NT2/D1 (cell line): ENCODE measurements at regions not wholly inside any gene's neighbourhood (a gene's known extent, or its start where the extent isn't known, plus 50 kb on each side); places are given as distances from the start of the nearest gene placed in this dataset.
"Not testable (repeated sequence)": the region's sequence is repeated elsewhere in the genome, so short reads cannot be mapped to it uniquely, and the experiment has no call there.

Source experiments
- DNase-seq: peaks from one replicate; pipeline ENCODE4 v3.0.0-alpha.2; 2011; ENCODE audit warnings: low read depth, low spot score
- H3K27me3 ChIP-seq: 2 replicates; pipeline ENCODE4 v1.6.0; 2011; ENCODE audit warnings: mild to moderate bottlenecking; ENCODE audit not compliant: insufficient read length, insufficient read depth
- H3K36me3 ChIP-seq: 2 replicates; pipeline ENCODE4 v1.6.1; 2011; ENCODE audit warnings: mild to moderate bottlenecking, low read length, mixed read lengths; ENCODE audit not compliant: insufficient read depth, insufficient read length
- H3K4me1 ChIP-seq: 2 replicates; pipeline ENCODE4 v1.5.1; 2011; ENCODE audit not compliant: insufficient read depth, insufficient read length
- H3K4me3 ChIP-seq: 2 replicates; pipeline ENCODE4 v1.5.1; 2011; ENCODE audit warnings: low read depth; ENCODE audit not compliant: insufficient read length
- H3K9ac ChIP-seq: 2 replicates; pipeline ENCODE4 v1.6.0; 2011; ENCODE audit warnings: low read depth; ENCODE audit not compliant: insufficient read length
- H3K9me3 ChIP-seq: 2 replicates; pipeline ENCODE4 v1.5.1; 2011; ENCODE audit warnings: mild to moderate bottlenecking, low read length; ENCODE audit not compliant: insufficient read depth
- SUZ12 ChIP-seq: IDR thresholded peaks from 2 replicates; pipeline ENCODE4 v1.6.1; 2011; ENCODE audit not compliant: insufficient read length, insufficient read depth; ENCODE audit errors: extremely low read depth
- YY1 ChIP-seq: IDR thresholded peaks from 2 replicates; pipeline ENCODE4 v1.6.1; 2011; ENCODE audit not compliant: insufficient read length, insufficient read depth
- ZNF274 ChIP-seq: IDR thresholded peaks from 2 replicates; pipeline ENCODE4 v1.6.1; 2011; ENCODE audit warnings: mild to moderate bottlenecking, low read depth, low read length

DNA sequence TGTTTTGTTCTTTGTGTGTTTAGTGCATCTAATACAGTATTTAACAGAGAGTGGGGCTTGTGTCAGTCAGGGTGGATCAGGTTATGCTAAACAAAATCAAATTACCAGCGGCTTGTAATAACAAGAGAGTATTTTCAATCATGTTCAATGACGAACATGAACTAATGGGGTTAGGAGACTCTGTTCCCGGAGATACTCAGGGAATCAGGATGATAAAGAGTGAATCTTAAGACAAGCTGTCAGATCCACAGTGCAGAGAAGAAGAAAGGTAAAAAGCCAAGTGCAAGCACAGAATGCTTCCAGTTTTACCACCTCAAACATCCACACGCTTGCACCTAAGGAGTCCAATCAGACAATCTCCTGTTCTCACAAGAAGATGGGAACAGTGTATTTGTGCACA, 1331.5 kb upstream of the TMEM132C start:
- no peak for TF ChIP-seq ZNF274
- no peak for TF ChIP-seq YY1
- no peak for TF ChIP-seq SUZ12
- Histone ChIP-seq H3K4me1 (no peaks in the 10 kb centered on the region), H3K27me3 (no peaks in the 10 kb centered on the region), H3K9me3 (no peaks in the 10 kb centered on the region), H3K4me3 (no peak overlapping the region), H3K9ac (no peak overlapping the region), H3K36me3 (no peaks in the 10 kb centered on the region)
- no peak for DNase-seq

DNA sequence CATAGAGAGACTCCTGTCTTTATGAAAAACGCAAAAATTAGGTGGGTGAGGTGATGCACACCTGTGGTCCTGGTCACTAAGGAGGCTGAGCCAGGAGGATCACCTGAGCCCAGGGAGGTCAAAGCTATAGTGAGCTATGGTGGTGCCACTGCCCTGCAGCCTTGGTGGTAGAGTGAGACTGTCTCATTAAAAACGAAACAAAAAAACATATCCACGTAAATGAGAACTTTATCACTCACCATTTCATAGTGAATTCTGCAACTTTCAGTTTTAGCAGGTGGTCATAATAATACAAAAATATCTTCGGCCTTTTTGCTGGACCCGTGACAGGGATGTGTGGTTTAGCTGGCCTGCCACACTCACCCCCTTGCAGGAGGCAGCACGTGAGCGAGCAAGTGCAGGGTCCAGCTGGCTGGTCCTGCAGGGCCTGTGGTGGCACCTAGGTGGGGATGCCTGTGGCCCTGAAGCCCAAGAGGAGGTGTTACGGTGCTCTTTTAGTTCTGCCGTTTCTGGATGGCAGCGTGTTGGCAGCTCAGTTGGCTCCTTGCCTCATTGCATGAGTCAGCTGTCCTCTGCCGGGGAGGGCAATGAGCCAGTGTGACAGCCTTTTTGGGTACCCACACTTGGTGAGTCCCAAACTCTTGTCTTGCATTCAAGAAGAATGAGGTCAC, 1330.7 kb upstream of the TMEM132C start:
- H3K27me3 ChIP-seq, result no peaks in the 10 kb centered on the region
- TF ChIP-seq YY1, result no peak
- no peak for TF ChIP-seq ZNF274
- no peak for TF ChIP-seq SUZ12
- no peak overlapping the region for H3K9ac ChIP-seq
- no peaks in the 10 kb centered on the region for H3K4me1 ChIP-seq
- DNase-seq, result no peak
- 0 out of 2 replicates have a peak, but pooled peaks cover under 1% of the 10 kb centered on the region for H3K9me3 ChIP-seq
- no peaks in the 10 kb centered on the region for H3K36me3 ChIP-seq
- H3K4me3 ChIP-seq, result no peak overlapping the region

DNA sequence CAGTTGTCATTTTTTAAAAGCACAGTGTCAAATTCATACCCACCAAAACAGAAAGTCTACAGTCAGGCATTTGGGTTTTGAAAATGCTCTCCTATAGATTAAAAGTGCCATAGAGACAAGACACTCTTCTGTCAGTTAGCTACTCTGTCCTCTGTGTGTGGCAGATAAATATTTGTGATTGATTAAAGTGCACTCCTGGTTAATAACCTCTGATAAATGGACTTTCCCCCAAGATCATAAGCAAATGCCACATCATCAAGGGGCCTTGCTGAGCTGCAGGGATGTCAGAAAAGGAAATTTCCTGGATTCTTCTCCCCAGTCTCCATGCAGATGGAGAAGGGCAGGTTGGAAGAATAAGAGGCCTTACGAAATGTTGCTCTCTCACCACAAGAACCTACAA, 1329.5 kb upstream of the TMEM132C start:
- Histone ChIP-seq H3K9me3 (0 out of 2 replicates have a peak, but pooled peaks cover 7% of the 10 kb centered on the region), H3K4me1 (no peaks in the 10 kb centered on the region), H3K9ac (no peak overlapping the region), H3K36me3 (no peaks in the 10 kb centered on the region), H3K27me3 (no peaks in the 10 kb centered on the region), H3K4me3 (no peak overlapping the region)
- DNase-seq, result no peak
- TF ChIP-seq YY1 (no peak), ZNF274 (no peak), SUZ12 (no peak)

DNA sequence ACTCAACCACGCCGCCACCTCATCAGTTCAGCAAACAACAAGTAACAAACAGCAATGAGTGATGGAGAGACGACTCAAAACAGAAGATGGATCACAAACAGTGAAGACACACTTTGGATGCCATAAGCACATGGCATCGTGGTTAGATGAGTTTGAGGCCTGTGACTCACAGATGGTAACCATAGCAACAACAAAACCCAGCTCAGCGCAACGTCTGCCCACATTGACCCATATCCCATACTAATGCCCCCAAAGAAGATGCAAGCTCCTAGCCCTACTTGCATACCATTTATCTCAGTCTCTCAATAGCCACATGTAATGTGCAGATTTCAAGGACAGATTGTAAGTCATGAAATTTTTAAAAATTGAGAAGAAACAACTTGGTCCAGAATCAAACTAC, 1322.3 kb upstream of the TMEM132C start:
- H3K36me3 ChIP-seq, result no peaks in the 10 kb centered on the region
- TF ChIP-seq YY1, result no peak
- no peak for TF ChIP-seq ZNF274
- TF ChIP-seq SUZ12, result no peak
- H3K27me3 ChIP-seq, result no peaks in the 10 kb centered on the region
- H3K9ac ChIP-seq, result no peak overlapping the region
- no peak overlapping the region for H3K4me3 ChIP-seq
- DNase-seq, result no peak
- H3K9me3 ChIP-seq, result 0 out of 2 replicates have a peak, but pooled peaks cover 7% of the 10 kb centered on the region
- H3K4me1 ChIP-seq, result no peaks in the 10 kb centered on the region

DNA sequence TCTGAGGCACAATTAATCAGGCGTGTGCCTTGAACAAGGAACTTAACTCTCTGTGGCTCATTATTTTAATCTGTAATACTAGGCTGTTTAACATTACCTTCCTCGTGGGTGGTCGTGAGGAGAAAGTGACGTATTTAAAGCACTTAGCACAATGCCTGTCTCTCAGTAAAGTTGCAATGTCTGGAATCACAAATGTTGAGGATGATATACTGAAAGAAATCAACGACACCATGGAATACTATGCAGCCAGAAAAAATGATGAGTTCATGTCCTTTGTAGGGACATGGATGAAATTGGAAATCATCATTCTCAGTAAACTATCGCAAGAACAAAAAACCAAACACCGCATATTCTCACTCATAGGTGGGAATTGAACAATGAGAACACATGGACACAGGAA, 1320.0 kb upstream of the TMEM132C start:
- H3K36me3 ChIP-seq, H3K4me3 ChIP-seq, H3K4me1 ChIP-seq, H3K27me3 ChIP-seq, H3K9me3 ChIP-seq, DNase-seq, H3K9ac ChIP-seq: not testable (repeated sequence)

DNA sequence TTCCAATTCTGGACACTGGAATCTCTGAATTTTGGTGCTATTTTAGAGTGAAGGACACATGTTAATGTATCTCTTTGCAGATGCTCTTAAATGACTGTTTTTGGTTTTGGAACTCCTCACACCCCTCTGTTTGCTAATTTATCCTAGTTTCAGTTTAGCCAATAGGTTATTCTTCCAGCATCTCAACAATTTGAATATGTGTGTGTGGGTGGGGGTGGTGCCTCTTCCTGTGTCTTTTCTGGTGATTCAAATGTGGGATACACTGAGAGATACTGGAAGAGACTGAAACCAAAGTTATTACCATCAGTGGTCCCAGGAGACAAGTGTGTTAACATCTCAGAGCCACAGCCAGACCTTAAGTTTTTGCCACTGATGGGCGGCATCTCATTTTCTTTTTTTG, 1317.4 kb upstream of the TMEM132C start:
- Histone ChIP-seq H3K4me3 (no peak overlapping the region), H3K36me3 (no peaks in the 10 kb centered on the region), H3K27me3 (no peaks in the 10 kb centered on the region), H3K9me3 (no peaks in the 10 kb centered on the region), H3K4me1 (no peaks in the 10 kb centered on the region), H3K9ac (no peak overlapping the region)
- no peak for DNase-seq
- TF ChIP-seq YY1 (no peak), ZNF274 (no peak), SUZ12 (no peak)

DNA sequence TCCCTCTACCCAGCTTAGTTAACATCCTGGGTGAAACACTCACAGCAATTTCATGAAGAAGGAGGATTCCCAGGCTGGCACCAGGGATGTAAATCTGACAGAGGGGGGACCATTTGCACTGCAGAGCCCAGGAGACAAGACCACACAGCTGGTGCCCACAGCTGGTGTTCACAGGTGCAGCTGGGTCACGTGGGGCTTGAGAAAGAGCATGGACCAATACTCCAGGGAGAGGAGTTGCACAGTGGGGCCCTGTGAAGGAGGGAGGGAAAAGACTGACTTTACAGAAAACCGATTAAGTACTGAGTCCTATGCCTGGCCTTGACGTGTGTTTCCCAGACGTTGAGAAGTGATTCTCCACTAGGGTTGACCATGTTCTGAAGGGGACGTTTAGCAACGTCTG, 1316.7 kb upstream of the TMEM132C start:
- H3K27me3 ChIP-seq, result no peaks in the 10 kb centered on the region
- H3K4me1 ChIP-seq, result no peaks in the 10 kb centered on the region
- TF ChIP-seq ZNF274, result no peak
- TF ChIP-seq YY1, result no peak
- no peak for TF ChIP-seq SUZ12
- H3K9me3 ChIP-seq, result no peaks in the 10 kb centered on the region
- no peak overlapping the region for H3K9ac ChIP-seq
- no peak for DNase-seq
- no peaks in the 10 kb centered on the region for H3K36me3 ChIP-seq
- H3K4me3 ChIP-seq, result no peak overlapping the region
